Parathyroid adenoma (tissue), 2 donors: ENCODE measurements at regions not wholly inside any gene's neighbourhood (a gene's known extent, or its start where the extent isn't known, plus 50 kb on each side); places are given as distances from the start of the nearest gene placed in this dataset.
"Not testable (repeated sequence)": the region's sequence is repeated elsewhere in the genome, so short reads cannot be mapped to it uniquely, and the experiment has no call there.

ENCODE experiments used
- H2AFZ ChIP-seq: fragments of 300-600 bp; sonication (generic); one replicate; pipeline ENCODE4 v1.7.0; 2017; ENCODE audit warnings: antibody characterized with exemption, mild to moderate bottlenecking
- H3K27ac ChIP-seq: fragments of 300-600 bp; sonication (generic); one replicate; pipeline ENCODE4 v1.7.0; 2017
- H3K27me3 ChIP-seq: fragments of 300-600 bp; sonication (generic); one replicate; pipeline ENCODE4 v1.7.0; 2017; ENCODE audit warnings: low read length; ENCODE audit not compliant: control insufficient read depth, insufficient read depth
- H3K36me3 ChIP-seq: fragments of 300-600 bp; sonication (generic); one replicate; pipeline ENCODE4 v1.7.0; 2017; ENCODE audit warnings: low read length; ENCODE audit not compliant: control insufficient read depth, insufficient read depth
- H3K4me1 ChIP-seq: fragments of 300-600 bp; sonication (generic); one replicate; pipeline ENCODE4 v1.7.0; 2017; ENCODE audit warnings: control low read depth
- H3K4me2 ChIP-seq: fragments of 300-600 bp; sonication (generic); one replicate; pipeline ENCODE4 v1.7.0; 2017; ENCODE audit warnings: low read length
- H3K4me3 ChIP-seq: fragments of 300-600 bp; sonication (generic); one replicate; pipeline ENCODE4 v1.7.0; 2017; ENCODE audit warnings: low read depth, low read length
- H3K79me2 ChIP-seq: fragments of 300-600 bp; sonication (generic); one replicate; pipeline ENCODE4 v1.7.0; 2017; ENCODE audit warnings: control low read depth
- H3K9ac ChIP-seq: fragments of 300-600 bp; sonication (generic); one replicate; pipeline ENCODE4 v1.7.0; 2017; ENCODE audit warnings: mild to moderate bottlenecking
- H3K9me3 ChIP-seq: fragments of 300-600 bp; sonication (generic); one replicate; pipeline ENCODE4 v1.7.0; 2017; ENCODE audit warnings: low read length; ENCODE audit not compliant: control insufficient read depth
- CTCF ChIP-seq: fragments of 300-600 bp; sonication (generic); IDR thresholded peaks from one replicate; pipeline ENCODE4 v1.7.0; 2017; ENCODE audit warnings: antibody characterized with exemption, mild to moderate bottlenecking
- donor health status: primary hyperparathyroidism.

- Histone ChIP-seq H2AFZ (no peak overlapping the region), H3K9ac (no peak overlapping the region), H3K27me3 (no peaks in the 10 kb centered on the region), H3K4me3 (no peak overlapping the region), H3K36me3 (no peaks in the 10 kb centered on the region), H3K9me3 (no peaks in the 10 kb centered on the region), H3K79me2 (no peaks in the 10 kb centered on the region), H3K4me1 (no peaks in the 10 kb centered on the region), H3K4me2 (no peak overlapping the region), H3K27ac (no peak overlapping the region)
- no peak for TF ChIP-seq CTCF
These were observed 263.0 kb upstream of the ALG10 start for GRCh38 chr12:33759279-33759678.

- H3K9ac ChIP-seq: no peak overlapping the region
- H3K4me2 ChIP-seq: no peak overlapping the region
- H3K9me3 ChIP-seq: no peaks in the 10 kb centered on the region
- TF ChIP-seq CTCF: no peak
- H2AFZ ChIP-seq: no peak overlapping the region
- H3K4me1 ChIP-seq: no peaks in the 10 kb centered on the region
- H3K36me3 ChIP-seq: no peaks in the 10 kb centered on the region
- no peaks in the 10 kb centered on the region for H3K79me2 ChIP-seq
- H3K27ac ChIP-seq: no peak overlapping the region
- no peaks in the 10 kb centered on the region for H3K27me3 ChIP-seq
- no peak overlapping the region for H3K4me3 ChIP-seq
These were observed 259.0 kb upstream of the ALG10 start for GRCh38 chr12:33763331-33763730.

GRCh38 chr12:33770652-33771051 lies 251.6 kb upstream of the ALG10 start:
- Histone ChIP-seq H3K36me3 (no peaks in the 10 kb centered on the region), H3K4me1 (no peaks in the 10 kb centered on the region), H3K79me2 (no peaks in the 10 kb centered on the region), H3K27me3 (no peaks in the 10 kb centered on the region), H3K4me2 (no peak overlapping the region), H3K9ac (no peak overlapping the region), H2AFZ (no peak overlapping the region), H3K27ac (no peak overlapping the region), H3K4me3 (no peak overlapping the region), H3K9me3 (no peaks in the 10 kb centered on the region)
- no peak for TF ChIP-seq CTCF

- Histone ChIP-seq H3K9me3 (no peaks in the 10 kb centered on the region), H3K27ac (no peak overlapping the region), H3K4me1 (no peaks in the 10 kb centered on the region), H3K27me3 (no peaks in the 10 kb centered on the region), H3K9ac (no peak overlapping the region), H3K79me2 (no peaks in the 10 kb centered on the region), H3K4me3 (no peak overlapping the region), H3K36me3 (no peaks in the 10 kb centered on the region), H3K4me2 (no peak overlapping the region), H2AFZ (no peak overlapping the region)
- no peak for TF ChIP-seq CTCF
These were observed 250.4 kb upstream of the ALG10 start for GRCh38 chr12:33771889-33772288.

- not testable (repeated sequence) for H3K79me2 ChIP-seq
These were observed 249.2 kb upstream of the ALG10 start for GRCh38 chr12:33773091-33773490.

More at GRCh38 chr12:33773091-33773490, 249.2 kb upstream of the ALG10 start:
- H3K27ac ChIP-seq, H3K27me3 ChIP-seq, H3K4me1 ChIP-seq, H3K9me3 ChIP-seq, H3K4me2 ChIP-seq, H2AFZ ChIP-seq, H3K4me3 ChIP-seq, H3K36me3 ChIP-seq, H3K9ac ChIP-seq: not testable (repeated sequence)
